Panc1 (cell line): ENCODE measurements at regions not wholly inside any gene's neighbourhood (a gene's known extent, or its start where the extent isn't known, plus 50 kb on each side); places are given as distances from the start of the nearest gene placed in this dataset.
"Not testable (repeated sequence)": the region's sequence is repeated elsewhere in the genome, so short reads cannot be mapped to it uniquely, and the experiment has no call there.

ENCODE experiments used
- ATAC-seq: fragments of 200-7000 bp; cut with Tn5 transposase; 2 replicates; pipeline ENCODE4 v1.9.1; 2020; ENCODE audit warnings: mild to moderate bottlenecking, moderate library complexity
- BruUV-seq: library from RNA; stranded (reverse); fragments of 400-500 nt; replicated peaks from 2 replicates; lab custom pipeline; 2021; lab: Mats Ljungman, UMichigan
- CTCF ChIA-PET: fragments of 300-600 bp; sonication (Branson Sonifier 250); formaldehyde crosslinking; loops from one replicate; lab custom pipeline; 2022; ENCODE audit warnings: antibody characterized with exemption; lab: Charles Lee
- POLR2A ChIA-PET: fragments of 300-600 bp; sonication (Branson Sonifier 250); formaldehyde crosslinking; loops from one replicate; lab custom pipeline; 2022; ENCODE audit warnings: antibody characterized with exemption; lab: Charles Lee
- DNase-seq: peaks from one replicate; pipeline ENCODE4 v3.0.0-alpha.2; 2010; ENCODE audit warnings: low read depth, low spot score
- H3K27ac ChIP-seq: 2 replicates; pipeline ENCODE4 v1.5.1; 2011; ENCODE audit warnings: mild to moderate bottlenecking, low read length, inconsistent platforms
- H3K27me3 ChIP-seq: fragments of 200-500 bp; sonication (Bioruptor generic); 2 replicates; pipeline ENCODE4 v1.6.0; 2014; ENCODE audit warnings: low read length, inconsistent platforms; ENCODE audit not compliant: control insufficient read depth, insufficient read depth
- H3K36me3 ChIP-seq: fragments of 200-500 bp; sonication (Bioruptor generic); 2 replicates; pipeline ENCODE4 v1.5.1; 2014; ENCODE audit warnings: inconsistent platforms, mild to moderate bottlenecking, low read length, moderate library complexity; ENCODE audit not compliant: control insufficient read depth, insufficient read depth
- H3K4me1 ChIP-seq: 2 replicates; pipeline ENCODE4 v1.5.1; 2011; ENCODE audit warnings: inconsistent platforms, mild to moderate bottlenecking, low read length, moderate library complexity; ENCODE audit not compliant: control insufficient read depth, insufficient read depth
- H3K4me3 ChIP-seq, 2 experiments: 2 replicates each; pipeline ENCODE4 v1.5.1; 2011 to 2012; ENCODE audit warnings: low read depth in 2 of 2, low read length in 2 of 2, mild to moderate bottlenecking in 2 of 2, inconsistent platforms in 1 of 2, moderate library complexity in 1 of 2
- H3K9me3 ChIP-seq: fragments of 200-500 bp; sonication (Bioruptor generic); 2 replicates; pipeline ENCODE4 v1.5.1; 2014; ENCODE audit warnings: low read depth, mild to moderate bottlenecking, inconsistent platforms, low read length, moderate library complexity; ENCODE audit not compliant: control insufficient read depth, insufficient read depth
- CTCF ChIP-seq: fragments of 450-650 bp; IDR thresholded peaks from 2 replicates; pipeline ENCODE4 v1.5.1; 2017; ENCODE audit warnings: mild to moderate bottlenecking
- POLR2AphosphoS5 ChIP-seq: IDR thresholded peaks from 2 replicates; pipeline ENCODE4 v1.6.1; 2012; ENCODE audit warnings: mild to moderate bottlenecking, low read depth, low read length, moderate library complexity
- REST ChIP-seq, 2 experiments: IDR thresholded peaks; 2 replicates each; pipeline ENCODE4 v1.6.1; 2011 to 2012; ENCODE audit warnings: low read depth in 2 of 2, control low read depth in 1 of 2, low read length in 1 of 2, mild to moderate bottlenecking in 1 of 2, moderate library complexity in 1 of 2; ENCODE audit not compliant: insufficient read depth in 1 of 2
- SIN3A ChIP-seq: IDR thresholded peaks from 2 replicates; pipeline ENCODE4 v1.6.1; 2012; ENCODE audit warnings: low read depth, mild to moderate bottlenecking, low read length, moderate library complexity, borderline replicate concordance; ENCODE audit not compliant: insufficient read depth
- TCF7L2 ChIP-seq: IDR thresholded peaks from 2 replicates; pipeline ENCODE4 v1.6.1; 2011; ENCODE audit warnings: mild to moderate bottlenecking, low read depth, low read length, inconsistent platforms
- in situ Hi-C: cut with HindIII; loops from 2 replicates; pipeline ENCODE4 v1.10.0; 2016; ENCODE audit warnings: low sequenced_read_pairs, low pct_unique_long_range_greater_than_20kb
- intact Hi-C: fragments of 100-400 bp; cut with micrococcal nuclease; formaldehyde crosslinking; loops from one replicate; pipeline ENCODE4 v1.10.0; 2022; ENCODE audit not compliant: unreplicated experiment

GRCh38 chr21:15978215-15978738 is 248.5 kb downstream of the USP25 start:
- POLR2A ChIA-PET = no interaction called here
- no peak for TF ChIP-seq REST (IDR thresholded peaks at IDR 0.05; ENCODE audit: insufficient read depth in 1 of 2, low read depth in 2 of 2, low read length in 1 of 2)
- no peak for TF ChIP-seq POLR2AphosphoS5
- TF ChIP-seq CTCF = no peak
- no peak for TF ChIP-seq SIN3A
- TF ChIP-seq TCF7L2 = no peak
- H3K27me3 ChIP-seq = no peaks in the 10 kb centered on the region
- intact Hi-C loops = no loop called here
- DNase-seq (no peak), ATAC-seq (no peak)
- H3K9me3 ChIP-seq = no peaks in the 10 kb centered on the region
- H3K36me3 ChIP-seq = no peaks in the 10 kb centered on the region
- no peak overlapping the region for H3K27ac ChIP-seq
- H3K4me1 ChIP-seq = no peaks in the 10 kb centered on the region
- CTCF ChIA-PET = no interaction called here
- no peak overlapping the region for H3K4me3 ChIP-seq
- in situ Hi-C loops = no loop called here
- BruUV-seq = no TSS peak

GRCh38 chr21:15979493-15979892 is 249.7 kb downstream of the USP25 start:
- H3K36me3 ChIP-seq, H3K4me3 ChIP-seq, H3K27ac ChIP-seq, POLR2A ChIA-PET, H3K9me3 ChIP-seq, intact Hi-C loops, H3K4me1 ChIP-seq, BruUV-seq, DNase-seq, H3K27me3 ChIP-seq, ATAC-seq, CTCF ChIA-PET, in situ Hi-C loops: not testable (repeated sequence)

GRCh38 chr21:15986277-15986676 is 256.5 kb downstream of the USP25 start:
- ATAC-seq (no peak), DNase-seq (no peak)
- intact Hi-C loops = no loop called here
- H3K9me3 ChIP-seq = no peaks in the 10 kb centered on the region
- BruUV-seq = no TSS peak
- POLR2A ChIA-PET = no interaction called here
- H3K27ac ChIP-seq = no peak overlapping the region
- no peaks in the 10 kb centered on the region for H3K4me1 ChIP-seq
- no peak for TF ChIP-seq REST (IDR thresholded peaks at IDR 0.05; ENCODE audit: insufficient read depth in 1 of 2, low read depth in 2 of 2, low read length in 1 of 2)
- TF ChIP-seq CTCF = no peak
- no peak for TF ChIP-seq TCF7L2
- no peak for TF ChIP-seq SIN3A
- TF ChIP-seq POLR2AphosphoS5 = no peak
- CTCF ChIA-PET = no interaction called here
- no peaks in the 10 kb centered on the region for H3K36me3 ChIP-seq
- in situ Hi-C loops = no loop called here
- H3K27me3 ChIP-seq = no peaks in the 10 kb centered on the region
- no peak overlapping the region for H3K4me3 ChIP-seq
